Astrocyte of the spinal cord (primary cell): ENCODE measurements at regions not wholly inside any gene's neighbourhood (a gene's known extent, or its start where the extent isn't known, plus 50 kb on each side); places are given as distances from the start of the nearest gene placed in this dataset.

Experiments used
- DNase-seq: peaks from one replicate; pipeline ENCODE4 v3.0.0; 2011; ENCODE audit warnings: low read depth, low spot score
- H3K4me3 ChIP-seq: 2 replicates; pipeline ENCODE4 v1.5.1; 2011; ENCODE audit warnings: low read depth, mild to moderate bottlenecking, low read length, moderate library complexity
- in situ Hi-C: cut with HindIII; loops from 2 replicates; pipeline ENCODE4 v1.10.0; 2017; ENCODE audit warnings: low sequenced_read_pairs
- TF ChIP-seq, protein P1 (sequence below): IDR thresholded peaks from 2 replicates; pipeline ENCODE4 v1.5.1; 2012; ENCODE audit warnings: low read depth, mild to moderate bottlenecking, low read length, inconsistent platforms

- in situ Hi-C loops: no loop called here
- TF ChIP-seq, protein P1, sequence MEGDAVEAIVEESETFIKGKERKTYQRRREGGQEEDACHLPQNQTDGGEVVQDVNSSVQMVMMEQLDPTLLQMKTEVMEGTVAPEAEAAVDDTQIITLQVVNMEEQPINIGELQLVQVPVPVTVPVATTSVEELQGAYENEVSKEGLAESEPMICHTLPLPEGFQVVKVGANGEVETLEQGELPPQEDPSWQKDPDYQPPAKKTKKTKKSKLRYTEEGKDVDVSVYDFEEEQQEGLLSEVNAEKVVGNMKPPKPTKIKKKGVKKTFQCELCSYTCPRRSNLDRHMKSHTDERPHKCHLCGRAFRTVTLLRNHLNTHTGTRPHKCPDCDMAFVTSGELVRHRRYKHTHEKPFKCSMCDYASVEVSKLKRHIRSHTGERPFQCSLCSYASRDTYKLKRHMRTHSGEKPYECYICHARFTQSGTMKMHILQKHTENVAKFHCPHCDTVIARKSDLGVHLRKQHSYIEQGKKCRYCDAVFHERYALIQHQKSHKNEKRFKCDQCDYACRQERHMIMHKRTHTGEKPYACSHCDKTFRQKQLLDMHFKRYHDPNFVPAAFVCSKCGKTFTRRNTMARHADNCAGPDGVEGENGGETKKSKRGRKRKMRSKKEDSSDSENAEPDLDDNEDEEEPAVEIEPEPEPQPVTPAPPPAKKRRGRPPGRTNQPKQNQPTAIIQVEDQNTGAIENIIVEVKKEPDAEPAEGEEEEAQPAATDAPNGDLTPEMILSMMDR: no peak
Observed at GRCh38 chr6:140176306-140176705, 801.9 kb upstream of the CITED2 start.

GRCh38 chr6:140175486-140175885 is 801.0 kb upstream of the CITED2 start:
- H3K4me3 ChIP-seq: no peak overlapping the region
- DNase-seq: no peak
- TF ChIP-seq, protein P1: no peak
- in situ Hi-C loops: no loop called here

More at GRCh38 chr6:140176306-140176705, 801.9 kb upstream of the CITED2 start:
- H3K4me3 ChIP-seq: no peak overlapping the region
- DNase-seq: no peak

DNA sequence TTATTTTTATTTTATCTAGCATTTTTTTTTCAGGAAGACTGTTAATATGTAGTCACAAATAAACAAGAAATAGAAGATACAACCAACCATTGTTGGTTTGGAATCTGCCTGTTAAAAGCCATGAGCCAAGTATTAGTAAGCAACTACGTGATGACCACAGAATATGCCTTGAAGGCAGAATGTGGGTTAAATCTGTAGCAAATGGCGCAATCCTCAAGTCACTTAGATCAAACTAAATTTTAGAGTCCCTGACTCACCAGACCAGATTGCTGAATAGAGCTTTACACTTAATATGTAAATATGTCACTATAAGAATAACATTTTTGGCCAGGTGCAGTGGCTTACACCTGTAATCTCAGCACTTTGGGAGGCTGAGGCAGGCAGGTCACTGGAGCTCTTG is 800.1 kb upstream of the CITED2 start:
- H3K4me3 ChIP-seq: no peak overlapping the region
- peak; percentile 89 for DNase-seq
- TF ChIP-seq, protein P1: no peak
- in situ Hi-C loops: no loop called here

DNA sequence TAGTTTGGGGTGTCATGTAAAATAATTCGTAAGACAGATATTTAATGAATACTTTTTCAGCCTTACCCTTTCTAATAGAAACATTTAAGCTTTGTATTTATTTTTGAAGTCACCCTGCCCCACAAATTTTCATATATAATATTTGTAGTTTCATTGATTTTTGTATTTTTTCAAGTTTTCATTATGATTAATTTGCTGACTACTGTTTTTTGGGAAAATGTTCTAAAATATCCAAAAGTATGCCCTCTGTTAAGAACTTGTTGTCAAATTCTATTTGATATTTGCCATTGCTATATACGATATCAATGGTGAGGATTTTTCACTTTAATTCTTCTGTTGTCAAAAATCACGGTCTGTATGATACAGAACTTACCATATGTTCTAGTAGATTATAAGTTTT is 793.9 kb upstream of the CITED2 start:
- DNase-seq: no peak
- TF ChIP-seq, protein P1: no peak
- in situ Hi-C loops: no loop called here
- no peak overlapping the region for H3K4me3 ChIP-seq

DNA sequence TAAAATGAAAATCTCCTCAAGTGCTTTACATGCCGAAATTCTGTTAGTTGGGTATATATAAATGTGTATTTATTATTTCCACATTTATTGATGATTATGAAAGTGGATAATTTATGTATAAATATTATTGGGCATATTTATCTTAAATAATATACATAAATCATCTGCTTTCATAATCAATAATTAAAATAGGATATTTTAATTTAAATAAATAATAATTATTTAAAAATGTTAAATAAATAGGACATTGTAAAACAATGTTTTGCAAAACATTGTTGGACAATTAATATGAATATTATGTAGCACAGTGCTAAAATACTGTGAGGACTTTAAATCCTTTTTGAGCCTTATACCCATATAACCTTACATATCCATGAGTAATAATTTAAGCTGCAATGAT is 786.5 kb upstream of the CITED2 start:
- in situ Hi-C loops: no loop called here
- no peak overlapping the region for H3K4me3 ChIP-seq
- TF ChIP-seq, protein P1: no peak
- DNase-seq: no peak

DNA sequence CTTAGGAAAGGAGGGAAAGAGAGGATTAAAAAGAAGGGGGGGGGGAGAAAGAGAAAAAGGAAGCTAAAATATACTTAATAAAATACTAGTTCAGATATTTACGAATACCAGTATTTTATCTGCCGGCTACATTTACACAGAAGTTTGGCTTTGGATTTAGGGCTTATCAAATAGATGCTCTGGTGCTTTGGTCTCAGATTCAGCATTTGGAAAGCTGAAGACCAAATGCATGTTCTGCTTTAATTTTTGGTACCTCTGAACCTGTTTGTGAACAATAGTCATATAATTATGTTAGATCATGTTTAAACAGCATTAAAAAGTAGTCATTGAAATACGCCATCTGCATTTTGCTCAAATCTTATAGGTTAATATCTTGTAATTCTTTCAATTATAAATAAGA is 786.0 kb upstream of the CITED2 start:
- TF ChIP-seq, protein P1: no peak
- H3K4me3 ChIP-seq: no peak overlapping the region
- in situ Hi-C loops: no loop called here
- DNase-seq: no peak

GRCh38 chr6:140156131-140156530 is 781.7 kb upstream of the CITED2 start:
- H3K4me3 ChIP-seq: no peak overlapping the region
- no peak for DNase-seq
- in situ Hi-C loops: no loop called here
- TF ChIP-seq, protein P1: no peak
